Calu3 (cell line): ENCODE measurements at regions not wholly inside any gene's neighbourhood (a gene's known extent, or its start where the extent isn't known, plus 50 kb on each side); places are given as distances from the start of the nearest gene placed in this dataset.

Experiments used
- BruUV-seq: library from RNA; stranded (reverse); fragments of 400-500 nt; replicated peaks from 2 replicates; lab custom pipeline; 2021; lab: Mats Ljungman, UMichigan
- CTCF ChIA-PET: fragments of 300-600 bp; sonication (Branson Sonifier 250); formaldehyde crosslinking; loops from one replicate; lab custom pipeline; 2022; ENCODE audit warnings: antibody characterized with exemption; lab: Charles Lee
- DNase-seq: peaks from one replicate; pipeline ENCODE4 v3.0.0; 2022
- H3K27ac Mint-ChIP-seq: one replicate; pipeline ENCODE4 v1.8.0; 2022; ENCODE audit warnings: mixed read lengths; ENCODE audit not compliant: unreplicated experiment
- H3K27me3 Mint-ChIP-seq: one replicate; pipeline ENCODE4 v1.8.0; 2022; ENCODE audit warnings: mixed read lengths; ENCODE audit not compliant: unreplicated experiment
- H3K36me3 Mint-ChIP-seq: one replicate; pipeline ENCODE4 v1.8.0; 2022; ENCODE audit warnings: mild to moderate bottlenecking, moderate library complexity, mixed read lengths; ENCODE audit not compliant: insufficient read depth, unreplicated experiment
- H3K4me1 Mint-ChIP-seq: one replicate; pipeline ENCODE4 v1.8.0; 2022; ENCODE audit warnings: mild to moderate bottlenecking, low read depth, mixed read lengths; ENCODE audit not compliant: unreplicated experiment
- H3K4me3 Mint-ChIP-seq: one replicate; pipeline ENCODE4 v1.8.0; 2022; ENCODE audit warnings: mild to moderate bottlenecking, low read depth, moderate library complexity, mixed read lengths; ENCODE audit not compliant: unreplicated experiment
- H3K9me3 Mint-ChIP-seq: one replicate; pipeline ENCODE4 v1.8.0; 2022; ENCODE audit warnings: low read depth, mixed read lengths; ENCODE audit not compliant: unreplicated experiment
- CTCF ChIP-seq: fragments of 200-600 bp; IDR thresholded peaks from one replicate; pipeline ENCODE4 v1.8.0; 2022; ENCODE audit warnings: antibody characterized with exemption; ENCODE audit not compliant: unreplicated experiment
- intact Hi-C: fragments of 100-400 bp; cut with micrococcal nuclease; formaldehyde crosslinking; loops from one replicate; pipeline ENCODE4 v1.10.0; 2022; ENCODE audit not compliant: unreplicated experiment

- Mint-ChIP-seq H3K9me3 (no peaks in the 10 kb centered on the region), H3K4me1 (no peaks in the 10 kb centered on the region), H3K27me3 (no peaks in the 10 kb centered on the region), H3K4me3 (no peak overlapping the region), H3K27ac (no peak overlapping the region), H3K36me3 (no peaks in the 10 kb centered on the region)
- no TSS peak for BruUV-seq
- TF ChIP-seq CTCF = no peak
- intact Hi-C loops = loop anchor here (10.0 kb wide), 1 partner anchor 1129 kb away; no protein-coding TSS in a partner anchor
- DNase-seq = no peak
- CTCF ChIA-PET = no interaction called here
Measured at GRCh38 chr4:79626101-79626500, 218.1 kb upstream of the GK2 start.

GRCh38 chr4:79625361-79625760, 217.3 kb upstream of the GK2 start:
- Mint-ChIP-seq H3K4me3 (no peak overlapping the region), H3K36me3 (no peaks in the 10 kb centered on the region), H3K4me1 (no peaks in the 10 kb centered on the region), H3K27me3 (no peaks in the 10 kb centered on the region), H3K27ac (no peak overlapping the region), H3K9me3 (no peaks in the 10 kb centered on the region)
- TF ChIP-seq CTCF = no peak
- intact Hi-C loops = loop anchor here (10.0 kb wide), 1 partner anchor 1129 kb away; no protein-coding TSS in a partner anchor
- no peak for DNase-seq
- no TSS peak for BruUV-seq
- CTCF ChIA-PET = no interaction called here

GRCh38 chr4:79623021-79623870, 215.2 kb upstream of the GK2 start:
- no peak for DNase-seq
- TF ChIP-seq CTCF = no peak
- no peaks in the 10 kb centered on the region for H3K36me3 Mint-ChIP-seq
- H3K9me3 Mint-ChIP-seq = no peaks in the 10 kb centered on the region
- BruUV-seq = no TSS peak
- H3K4me1 Mint-ChIP-seq = no peaks in the 10 kb centered on the region
- CTCF ChIA-PET = no interaction called here
- H3K27ac Mint-ChIP-seq = no peak overlapping the region
- H3K27me3 Mint-ChIP-seq = no peaks in the 10 kb centered on the region
- intact Hi-C loops = loop anchor here (10.0 kb wide), 1 partner anchor 1132 kb away; no protein-coding TSS in a partner anchor
- H3K4me3 Mint-ChIP-seq = no peak overlapping the region

- CTCF ChIA-PET = no interaction called here
- intact Hi-C loops = loop anchor here (10.0 kb wide), 1 partner anchor 1134 kb away; no protein-coding TSS in a partner anchor
- no peak overlapping the region for H3K4me3 Mint-ChIP-seq
- H3K4me1 Mint-ChIP-seq = no peaks in the 10 kb centered on the region
- no peak overlapping the region for H3K27ac Mint-ChIP-seq
- BruUV-seq = no TSS peak
- no peaks in the 10 kb centered on the region for H3K9me3 Mint-ChIP-seq
- no peaks in the 10 kb centered on the region for H3K36me3 Mint-ChIP-seq
- no peak for DNase-seq
- no peak for TF ChIP-seq CTCF
- no peaks in the 10 kb centered on the region for H3K27me3 Mint-ChIP-seq
Measured at GRCh38 chr4:79621061-79621460, 213.0 kb upstream of the GK2 start.
